Endothelial cell of umbilical vein (primary cell): ENCODE measurements at regions not wholly inside any gene's neighbourhood (a gene's known extent, or its start where the extent isn't known, plus 50 kb on each side); places are given as distances from the start of the nearest gene placed in this dataset.

Source experiments
- CTCF ChIP-seq, 2 donors: IDR thresholded peaks; 1 replicate in 1 of 2; 2 replicates in 1 of 2; pipeline ENCODE4 v1.5.1; 2011; ENCODE audit warnings: low read length in 2 of 2, mild to moderate bottlenecking in 2 of 2, moderate library complexity in 2 of 2, control low read depth in 1 of 2, inconsistent platforms in 1 of 2, low read depth in 1 of 2; ENCODE audit not compliant: insufficient read depth in 1 of 2; ENCODE audit errors: extremely low read depth in 1 of 2
- EZH2 ChIP-seq: IDR thresholded peaks from 2 replicates; pipeline ENCODE4 v1.6.1; 2012; ENCODE audit warnings: borderline replicate concordance, low read depth, mild to moderate bottlenecking, moderate library complexity, low read length, inconsistent platforms; ENCODE audit not compliant: severe bottlenecking
- GATA2 ChIP-seq: IDR thresholded peaks from 2 replicates; pipeline ENCODE4 v1.7.0; 2011; ENCODE audit warnings: low read depth, mild to moderate bottlenecking, moderate library complexity, mixed read lengths, low read length; ENCODE audit not compliant: insufficient read length, insufficient read depth
- JUN ChIP-seq: IDR thresholded peaks from 2 replicates; pipeline ENCODE4 v1.6.1; 2011; ENCODE audit warnings: borderline replicate concordance, low read depth; ENCODE audit not compliant: insufficient read length, insufficient read depth
- MAX ChIP-seq: IDR thresholded peaks from 2 replicates; pipeline ENCODE4 v1.6.1; 2011; ENCODE audit not compliant: insufficient read depth, insufficient read length
- MYC ChIP-seq: IDR thresholded peaks from one replicate; pipeline ENCODE4 v1.6.1; 2011; ENCODE audit warnings: mild to moderate bottlenecking, low read depth, low read length
- POLR2A ChIP-seq: IDR thresholded peaks from 2 replicates; pipeline ENCODE4 v1.6.1; 2012; ENCODE audit warnings: low read depth, mild to moderate bottlenecking, control low read depth, low read length
- POLR2AphosphoS5 ChIP-seq: IDR thresholded peaks from 2 replicates; pipeline ENCODE4 v1.6.1; 2012; ENCODE audit warnings: low read depth, mild to moderate bottlenecking, control low read depth, low read length, moderate library complexity; ENCODE audit not compliant: insufficient read depth

GRCh38 chr7:124440081-124440480, 325.5 kb downstream of the GPR37 start:
- TF ChIP-seq CTCF (IDR thresholded peaks at IDR 0.05; ENCODE audit: extremely low read depth in 1 of 2, insufficient read depth in 1 of 2, low read depth in 1 of 2, low read length in 2 of 2), result no peak
- TF ChIP-seq POLR2A, result no peak
- no peak for TF ChIP-seq EZH2
- TF ChIP-seq JUN, result no peak
- no peak for TF ChIP-seq MAX
- no peak for TF ChIP-seq POLR2AphosphoS5
- TF ChIP-seq MYC, result no peak
- no peak for TF ChIP-seq GATA2
